Astrocyte (in vitro differentiated cells and primary cell): ENCODE measurements at regions not wholly inside any gene's neighbourhood (a gene's known extent, or its start where the extent isn't known, plus 50 kb on each side); places are given as distances from the start of the nearest gene placed in this dataset.

Experiments
- CTCF ChIP-seq: IDR thresholded peaks from 2 replicates; pipeline ENCODE4 v1.5.1; 2011; ENCODE audit warnings: low read depth, mild to moderate bottlenecking, inconsistent platforms, low read length, moderate library complexity; ENCODE audit not compliant: insufficient read depth
- EZH2 ChIP-seq: IDR thresholded peaks from 2 replicates; pipeline ENCODE4 v1.6.1; 2012; ENCODE audit warnings: mild to moderate bottlenecking, low read length, inconsistent platforms; ENCODE audit not compliant: insufficient read depth

DNA sequence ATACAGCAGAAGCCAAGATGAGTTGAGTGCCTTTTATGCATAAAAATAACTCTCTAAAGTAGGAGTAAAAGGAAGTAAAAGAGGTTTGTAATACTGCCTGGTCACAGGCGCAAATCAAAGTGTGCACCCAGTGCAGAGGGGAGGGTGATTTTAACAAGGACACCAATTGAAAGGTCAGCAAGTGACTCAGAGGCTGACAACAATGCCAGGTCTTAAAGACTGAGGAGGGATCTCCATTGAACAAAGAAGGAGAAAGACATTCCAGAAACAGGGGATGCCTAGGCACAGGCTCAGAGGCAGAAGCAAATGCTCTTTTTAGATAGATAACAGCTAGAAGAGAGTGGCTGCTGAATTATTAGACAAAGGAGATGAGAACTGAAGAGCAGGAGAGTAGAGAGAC, 297.4 kb upstream of the VCX start:
- no peak for TF ChIP-seq CTCF
- TF ChIP-seq EZH2: no peak
